Upper lobe of left lung (tissue), 6 donors: ENCODE measurements at regions not wholly inside any gene's neighbourhood (a gene's known extent, or its start where the extent isn't known, plus 50 kb on each side); places are given as distances from the start of the nearest gene placed in this dataset.

Experiments
- ATAC-seq, 2 donors: fragments of 200-7000 bp; cut with Tn5 transposase; one replicate each; pipeline ENCODE4 v1.9.1; 2022; ENCODE audit warnings: mild to moderate bottlenecking in 2 of 2, moderate library complexity in 2 of 2; ENCODE audit not compliant: low FRiP score in 2 of 2
- DNase-seq, 2 donors: peaks; one replicate each; pipeline ENCODE4 v3.0.0-alpha.2; 2019 to 2020
- H3K27ac ChIP-seq, 4 donors: fragments of 200-600 bp; sonication (generic); one replicate each; pipeline ENCODE4 v1.5.1; 2016 to 2019
- H3K27me3 ChIP-seq, 4 donors: fragments of 200-600 bp; sonication (generic); one replicate each; pipeline ENCODE4 v1.5.1; 2017 to 2019
- H3K36me3 ChIP-seq, 4 donors: fragments of 200-600 bp; sonication (generic); one replicate each; pipeline ENCODE4 v1.5.1; 2016 to 2019
- H3K4me1 ChIP-seq, 4 donors: fragments of 200-600 bp; sonication (generic); one replicate each; pipeline ENCODE4 v1.5.1; 2018 to 2019
- H3K4me3 ChIP-seq, 4 donors: fragments of 200-600 bp; sonication (generic); one replicate each; pipeline ENCODE4 v1.5.1; 2017 to 2019; ENCODE audit warnings: mild to moderate bottlenecking in 2 of 4, moderate library complexity in 1 of 4
- H3K9me3 ChIP-seq, 4 donors: fragments of 200-600 bp; sonication (generic); one replicate each; pipeline ENCODE4 v1.5.1; 2018 to 2019
- EP300 ChIP-seq, 4 donors: sonication (generic); formaldehyde crosslinking; IDR thresholded peaks; one replicate each; pipeline ENCODE4 v1.5.1; 2017; ENCODE audit warnings: antibody characterized with exemption in 4 of 4, control low read depth in 2 of 4
- POLR2A ChIP-seq, 4 donors: fragments of 450-650 bp; IDR thresholded peaks; one replicate each; pipeline ENCODE4 v1.5.1; 2016 to 2017; ENCODE audit warnings: antibody characterized with exemption in 4 of 4, mild to moderate bottlenecking in 2 of 4
- POLR2AphosphoS5 ChIP-seq, 2 donors: sonication (generic); formaldehyde crosslinking; IDR thresholded peaks; one replicate each; pipeline ENCODE4 v1.5.1; 2017; ENCODE audit warnings: antibody characterized with exemption in 2 of 2
- WGBS, 2 donors: methylation state at CpG; one replicate each; pipeline ENCODE4 v1.1.5; 2017 to 2018; 5-methylcytosine and 5-hydroxymethylcytosine counted together
- TF ChIP-seq, protein P1 (sequence below), 6 experiments: fragments of 450-650 bp in 4 of 6; fragments of 200-600 bp in 2 of 6; sonication (generic) in 2 of 6; IDR thresholded peaks; one replicate each; pipeline ENCODE4 v1.5.1; 2016 to 2019; ENCODE audit warnings: antibody characterized with exemption in 6 of 6
- donor health status: DM: no; HTN: no; CAD: no; lungs with moderate emphysema.
- donor health status: DM: no; HTN: yes; CAD: no; lungs with severe emphysema.

GRCh38 chr12:92261692-92262091 is 116.0 kb upstream of the BTG1 start:
- no peak for DNase-seq
- 84 to 92% methylated on average over 2 of the region's 2 CpGs for WGBS, 2 donors
- no peak for ATAC-seq

GRCh38 chr12:92261071-92261470 is 115.4 kb upstream of the BTG1 start:
- no peak for ATAC-seq
- Histone ChIP-seq H3K27ac (no peak overlapping the region), H3K36me3 (no peaks in the 10 kb centered on the region), H3K9me3 (no peaks in the 10 kb centered on the region), H3K4me3 (no peak overlapping the region), H3K4me1 (peaks cover 0 to 4% (median 0%) of the 10 kb centered on the region in 4 donors), H3K27me3 (no peaks in the 10 kb centered on the region)
- WGBS, 2 donors, result 87 to 88% methylated on average over 3 of the region's 3 CpGs
- DNase-seq, result no peak
- no peak for TF ChIP-seq EP300 (IDR thresholded peaks at IDR 0.05)
- no peak for TF ChIP-seq POLR2A (IDR thresholded peaks at IDR 0.05)
- TF ChIP-seq POLR2AphosphoS5 (IDR thresholded peaks at IDR 0.05), result no peak
- TF ChIP-seq, protein P1, sequence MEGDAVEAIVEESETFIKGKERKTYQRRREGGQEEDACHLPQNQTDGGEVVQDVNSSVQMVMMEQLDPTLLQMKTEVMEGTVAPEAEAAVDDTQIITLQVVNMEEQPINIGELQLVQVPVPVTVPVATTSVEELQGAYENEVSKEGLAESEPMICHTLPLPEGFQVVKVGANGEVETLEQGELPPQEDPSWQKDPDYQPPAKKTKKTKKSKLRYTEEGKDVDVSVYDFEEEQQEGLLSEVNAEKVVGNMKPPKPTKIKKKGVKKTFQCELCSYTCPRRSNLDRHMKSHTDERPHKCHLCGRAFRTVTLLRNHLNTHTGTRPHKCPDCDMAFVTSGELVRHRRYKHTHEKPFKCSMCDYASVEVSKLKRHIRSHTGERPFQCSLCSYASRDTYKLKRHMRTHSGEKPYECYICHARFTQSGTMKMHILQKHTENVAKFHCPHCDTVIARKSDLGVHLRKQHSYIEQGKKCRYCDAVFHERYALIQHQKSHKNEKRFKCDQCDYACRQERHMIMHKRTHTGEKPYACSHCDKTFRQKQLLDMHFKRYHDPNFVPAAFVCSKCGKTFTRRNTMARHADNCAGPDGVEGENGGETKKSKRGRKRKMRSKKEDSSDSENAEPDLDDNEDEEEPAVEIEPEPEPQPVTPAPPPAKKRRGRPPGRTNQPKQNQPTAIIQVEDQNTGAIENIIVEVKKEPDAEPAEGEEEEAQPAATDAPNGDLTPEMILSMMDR (IDR thresholded peaks at IDR 0.05), result no peak

More at GRCh38 chr12:92261692-92262091, 116.0 kb upstream of the BTG1 start:
- no peak overlapping the region for H3K4me3 ChIP-seq
- no peaks in the 10 kb centered on the region for H3K9me3 ChIP-seq
- no peak overlapping the region for H3K27ac ChIP-seq
- TF ChIP-seq EP300 (IDR thresholded peaks at IDR 0.05) (no peak), POLR2AphosphoS5 (IDR thresholded peaks at IDR 0.05) (no peak), POLR2A (IDR thresholded peaks at IDR 0.05) (no peak)
- TF ChIP-seq, protein P1 (IDR thresholded peaks at IDR 0.05), result no peak
- peaks cover 0 to 4% (median 0%) of the 10 kb centered on the region in 4 donors for H3K4me1 ChIP-seq
- H3K36me3 ChIP-seq, result no peaks in the 10 kb centered on the region
- H3K27me3 ChIP-seq, result no peaks in the 10 kb centered on the region

- Histone ChIP-seq H3K36me3 (no peaks in the 10 kb centered on the region), H3K27me3 (no peaks in the 10 kb centered on the region), H3K4me3 (no peak overlapping the region), H3K4me1 (peaks cover 0 to 4% (median 0%) of the 10 kb centered on the region in 4 donors), H3K27ac (no peak overlapping the region), H3K9me3 (no peaks in the 10 kb centered on the region)
- ATAC-seq (no peak), DNase-seq (no peak)
- 89 to 95% methylated on average over 2 of the region's 2 CpGs for WGBS, 2 donors
- TF ChIP-seq, protein P1 (IDR thresholded peaks at IDR 0.05), result no peak
- TF ChIP-seq POLR2AphosphoS5 (IDR thresholded peaks at IDR 0.05), result no peak
- no peak for TF ChIP-seq POLR2A (IDR thresholded peaks at IDR 0.05)
- TF ChIP-seq EP300 (IDR thresholded peaks at IDR 0.05), result no peak
Measured at GRCh38 chr12:92259696-92260251, 114.1 kb upstream of the BTG1 start.

- H3K27me3 ChIP-seq, result no peaks in the 10 kb centered on the region
- no peak overlapping the region for H3K4me3 ChIP-seq
- WGBS, 2 donors, result 70 to 78% methylated on average over 1 of the region's 1 CpG
- no peaks in the 10 kb centered on the region for H3K36me3 ChIP-seq
- H3K4me1 ChIP-seq, result peaks cover 0 to 4% (median 0%) of the 10 kb centered on the region in 4 donors
- DNase-seq (no peak), ATAC-seq (no peak)
- H3K27ac ChIP-seq, result no peak overlapping the region
- TF ChIP-seq EP300 (IDR thresholded peaks at IDR 0.05) (no peak), POLR2AphosphoS5 (IDR thresholded peaks at IDR 0.05) (no peak), POLR2A (IDR thresholded peaks at IDR 0.05) (no peak)
- TF ChIP-seq, protein P1 (IDR thresholded peaks at IDR 0.05), result no peak
- H3K9me3 ChIP-seq, result no peaks in the 10 kb centered on the region
Measured at GRCh38 chr12:92259291-92259690, 113.6 kb upstream of the BTG1 start.

DNA sequence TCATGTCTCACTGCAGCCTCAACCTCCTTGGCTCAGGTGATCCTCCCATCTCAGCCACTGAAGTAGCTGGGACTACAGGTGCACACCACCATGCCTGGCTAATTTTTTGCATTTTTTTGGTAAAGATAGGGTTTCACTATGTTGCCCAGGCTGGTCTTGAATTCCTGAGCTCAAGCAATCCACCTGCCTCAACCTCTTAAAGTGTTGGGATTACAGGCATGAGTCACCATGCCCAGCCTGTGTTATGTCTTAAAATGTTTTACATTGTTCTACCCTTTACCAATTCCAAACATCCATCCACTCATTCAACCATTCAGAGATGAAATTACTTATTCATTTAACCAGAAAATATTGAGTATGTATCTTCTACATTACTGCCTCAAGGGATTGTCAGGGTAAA is 111.6 kb upstream of the BTG1 start:
- no peak for TF ChIP-seq EP300 (IDR thresholded peaks at IDR 0.05)
- no peak for TF ChIP-seq POLR2A (IDR thresholded peaks at IDR 0.05)
- TF ChIP-seq, protein P1 (IDR thresholded peaks at IDR 0.05), result no peak
- TF ChIP-seq POLR2AphosphoS5 (IDR thresholded peaks at IDR 0.05), result no peak
- Histone ChIP-seq H3K4me1 (peaks cover 0 to 4% (median 0%) of the 10 kb centered on the region in 4 donors), H3K4me3 (no peak overlapping the region), H3K9me3 (no peaks in the 10 kb centered on the region), H3K36me3 (no peaks in the 10 kb centered on the region), H3K27ac (no peak overlapping the region), H3K27me3 (no peaks in the 10 kb centered on the region)
- no peak for DNase-seq
- ATAC-seq, result no peak
